Prostate gland (tissue), 2 donors: ENCODE measurements at regions not wholly inside any gene's neighbourhood (a gene's known extent, or its start where the extent isn't known, plus 50 kb on each side); places are given as distances from the start of the nearest gene placed in this dataset.

Source experiments
- CTCF ChIP-seq, 4 experiments: fragments of 200-600 bp in 2 of 4; fragments of 450-650 bp in 2 of 4; sonication (generic) in 2 of 4; IDR thresholded peaks; 1 replicate in 3 of 4; 2 replicates in 1 of 4; pipeline ENCODE4 v1.5.1; 2016 to 2019; ENCODE audit warnings: antibody characterized with exemption in 4 of 4, mild to moderate bottlenecking in 2 of 4, moderate library complexity in 2 of 4
- POLR2A ChIP-seq: fragments of 450-650 bp; IDR thresholded peaks from one replicate; pipeline ENCODE4 v1.6.1; 2016; ENCODE audit warnings: antibody characterized with exemption, mild to moderate bottlenecking
- POLR2AphosphoS5 ChIP-seq: sonication (generic); formaldehyde crosslinking; IDR thresholded peaks from one replicate; pipeline ENCODE4 v1.6.1; 2017; ENCODE audit warnings: antibody characterized with exemption

DNA sequence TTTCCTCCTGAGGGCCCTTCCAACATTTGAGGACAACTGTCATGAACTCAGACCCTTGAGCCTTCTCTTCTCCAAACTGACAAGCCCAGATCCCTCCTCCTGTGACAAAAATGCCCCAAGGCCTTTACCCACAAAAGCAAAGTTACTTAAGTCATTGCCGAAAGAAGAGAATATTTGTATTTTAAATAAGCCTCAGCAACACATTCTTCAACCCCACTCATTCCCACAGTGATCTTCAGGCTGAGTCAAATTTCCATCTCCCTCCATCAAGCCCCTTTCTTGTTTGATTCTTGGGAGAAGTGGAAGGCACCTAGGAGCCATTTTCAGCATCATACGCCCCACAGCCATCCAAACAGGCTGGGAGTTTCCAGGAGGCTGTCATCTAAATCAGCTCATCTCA, 150.8 kb upstream of the PDE1C start:
- TF ChIP-seq CTCF (IDR thresholded peaks at IDR 0.05) (no peak), POLR2AphosphoS5 (no peak), POLR2A (no peak)
